ENCODE measurements at regions not wholly inside any gene's neighbourhood (a gene's known extent, or its start where the extent isn't known, plus 50 kb on each side); places are given as distances from the start of the nearest gene placed in this dataset.

- TF ChIP-seq ZNF462 (CRISPR knock-in tag; IDR thresholded peaks at IDR 0.05), result no peak
- TF ChIP-seq EZH2phosphoT487 (IDR thresholded peaks at IDR 0.05; ENCODE audit: unreplicated experiment), result no peak
- no peak for TF ChIP-seq NANOG (IDR thresholded peaks at IDR 0.05; ENCODE audit: borderline replicate concordance)
- no peak for TF ChIP-seq CREB1 (CRISPR knock-in tag; IDR thresholded peaks at IDR 0.05; ENCODE audit: low read depth)
- TF ChIP-seq EZH2 (IDR thresholded peaks at IDR 0.05; ENCODE audit: low read depth, unreplicated experiment), result no peak
- no peak for TF ChIP-seq ZNF331 (CRISPR knock-in tag; IDR thresholded peaks at IDR 0.05; ENCODE audit: low read depth)
- TF ChIP-seq STAT1 (IDR thresholded peaks at IDR 0.05; ENCODE audit: unreplicated experiment), result no peak
Observed at GRCh38 chr11:128029219-128029722, 558.1 kb downstream of the ETS1 start (continued).

- DNase-seq (ENCODE audit: low spot score) (no peak), ATAC-seq (no peak)
- H3K4me3 ChIP-seq, result no peak overlapping the region
- Mint-ChIP-seq H3K4me1 (peaks cover 14% of the 10 kb centered on the region; the same call in 2 of the 3 replicates), H3K4me3 (no peak overlapping the region), H3K36me3 (ENCODE audit: low read depth) (no peaks in the 10 kb centered on the region), H3K27me3 (ENCODE audit: insufficient read depth, low read depth, poor library complexity) (no peaks in the 10 kb centered on the region), H3K27ac (no peak overlapping the region), H3K9me3 (no peaks in the 10 kb centered on the region)
- TF ChIP-seq ZNF114 (CRISPR knock-in tag; IDR thresholded peaks at IDR 0.05) (no peak), ZNF462 (CRISPR knock-in tag; IDR thresholded peaks at IDR 0.05) (no peak), STAT1 (IDR thresholded peaks at IDR 0.05; ENCODE audit: unreplicated experiment) (no peak)
- H3K9me2 ChIP-seq (ENCODE audit: insufficient read depth), result no peaks in the 10 kb centered on the region; the same call in 1 of the 2 replicates
- no peaks in the 10 kb centered on the region for H4K20me1 ChIP-seq (replicated peaks; ENCODE audit: insufficient read depth)
- H2AFZ ChIP-seq, result no peak overlapping the region
- H3K4me2 ChIP-seq, result no peak overlapping the region
- H3K4me1 ChIP-seq (ENCODE audit: insufficient read depth), result 0 out of 2 replicates have a peak, but pooled peaks cover 4% of the 10 kb centered on the region
- H3K27me3 ChIP-seq (ENCODE audit: insufficient read depth), result no peaks in the 10 kb centered on the region
- H3K36me3 ChIP-seq (ENCODE audit: insufficient read depth), result no peaks in the 10 kb centered on the region
- no peaks in the 10 kb centered on the region for H3K79me2 ChIP-seq (replicated peaks; ENCODE audit: insufficient read depth)
- no peak overlapping the region for H3K27ac ChIP-seq (ENCODE audit: low read depth)
- no peaks in the 10 kb centered on the region for H3F3A ChIP-seq (replicated peaks; ENCODE audit: low read depth)
Observed at GRCh38 chr11:128026596-128026995, 560.8 kb downstream of the ETS1 start.

All from GM23338 (cell line).